IPS-11a (cell line): ENCODE measurements at regions not wholly inside any gene's neighbourhood (a gene's known extent, or its start where the extent isn't known, plus 50 kb on each side); places are given as distances from the start of the nearest gene placed in this dataset.
"Not testable (repeated sequence)": the region's sequence is repeated elsewhere in the genome, so short reads cannot be mapped to it uniquely, and the experiment has no call there.

Experiments
- H3K4me3 ChIP-seq: one replicate; pipeline ENCODE4 v1.5.1; 2013; ENCODE audit warnings: low read depth, low read length, control low read depth

GRCh38 chr7:115363916-115364315 lies 442.0 kb downstream of the MDFIC start:
- H3K4me3 ChIP-seq, result no peak overlapping the region

GRCh38 chr7:115359955-115360354 lies 438.1 kb downstream of the MDFIC start:
- no peak overlapping the region for H3K4me3 ChIP-seq

- no peak overlapping the region for H3K4me3 ChIP-seq
Measured at GRCh38 chr7:115359119-115359518, 437.2 kb downstream of the MDFIC start.

- no peak overlapping the region for H3K4me3 ChIP-seq
Measured at GRCh38 chr7:115357703-115357999, 435.8 kb downstream of the MDFIC start.

- H3K4me3 ChIP-seq, result no peak overlapping the region
Measured at GRCh38 chr7:115356999-115357702, 435.3 kb downstream of the MDFIC start.

GRCh38 chr7:115356139-115356746 lies 434.3 kb downstream of the MDFIC start:
- no peak overlapping the region for H3K4me3 ChIP-seq

GRCh38 chr7:115354925-115355324 lies 433.0 kb downstream of the MDFIC start:
- H3K4me3 ChIP-seq, result no peak overlapping the region

GRCh38 chr7:115352375-115352774 lies 430.5 kb downstream of the MDFIC start:
- H3K4me3 ChIP-seq, result no peak overlapping the region

GRCh38 chr7:115350764-115351163 lies 428.9 kb downstream of the MDFIC start:
- H3K4me3 ChIP-seq, result no peak overlapping the region

- H3K4me3 ChIP-seq, result no peak overlapping the region
Measured at GRCh38 chr7:115349635-115350034, 427.7 kb downstream of the MDFIC start.

- no peak overlapping the region for H3K4me3 ChIP-seq
Measured at GRCh38 chr7:115346685-115347084, 424.8 kb downstream of the MDFIC start.

GRCh38 chr7:115340828-115341227 lies 418.9 kb downstream of the MDFIC start:
- H3K4me3 ChIP-seq, result no peak overlapping the region

GRCh38 chr7:115338016-115338415 lies 416.1 kb downstream of the MDFIC start:
- H3K4me3 ChIP-seq, result no peak overlapping the region

- no peak overlapping the region for H3K4me3 ChIP-seq
Measured at GRCh38 chr7:115332691-115333090, 410.8 kb downstream of the MDFIC start.

- no peak overlapping the region for H3K4me3 ChIP-seq
Measured at GRCh38 chr7:115329006-115329405, 407.1 kb downstream of the MDFIC start.

- H3K4me3 ChIP-seq, result no peak overlapping the region
Measured at GRCh38 chr7:115328018-115328417, 406.1 kb downstream of the MDFIC start.

- H3K4me3 ChIP-seq, result no peak overlapping the region
Measured at GRCh38 chr7:115327326-115327725, 405.4 kb downstream of the MDFIC start.

GRCh38 chr7:115319541-115319940 lies 397.6 kb downstream of the MDFIC start:
- no peak overlapping the region for H3K4me3 ChIP-seq

GRCh38 chr7:115310316-115310715 lies 388.4 kb downstream of the MDFIC start:
- not testable (repeated sequence) for H3K4me3 ChIP-seq

GRCh38 chr7:115306586-115306985 lies 384.7 kb downstream of the MDFIC start:
- no peak overlapping the region for H3K4me3 ChIP-seq

GRCh38 chr7:115300231-115300870 lies 378.5 kb downstream of the MDFIC start:
- H3K4me3 ChIP-seq, result no peak overlapping the region

- H3K4me3 ChIP-seq, result no peak overlapping the region
Measured at GRCh38 chr7:115299397-115300037, 377.6 kb downstream of the MDFIC start.
